CD14-positive monocyte (primary cell): ENCODE measurements at regions not wholly inside any gene's neighbourhood (a gene's known extent, or its start where the extent isn't known, plus 50 kb on each side); places are given as distances from the start of the nearest gene placed in this dataset.

Experiments used
- DNase-seq, 3 donors: peaks; one replicate each; pipeline ENCODE4 v3.0.0-alpha.2; 2011 to 2022
- H2AFZ ChIP-seq: 2 replicates; pipeline ENCODE4 v1.6.0; 2012; ENCODE audit warnings: mild to moderate bottlenecking, low read depth, low read length, inconsistent platforms; ENCODE audit not compliant: insufficient read depth, poor library complexity, severe bottlenecking
- H3K27ac ChIP-seq, 2 donors: 1 replicate in 1 of 2; 2 replicates in 1 of 2; pipeline ENCODE4 v1.5.1; 2012 to 2013; ENCODE audit warnings: low read length in 2 of 2, control low read depth in 1 of 2, inconsistent platforms in 1 of 2, low read depth in 1 of 2, mild to moderate bottlenecking in 1 of 2
- H3K27me3 ChIP-seq, 2 donors: one replicate each; pipeline versions ENCODE4 v1.6.0 to v1.6.1; 2011 to 2013; ENCODE audit warnings: low read length in 2 of 2; ENCODE audit not compliant: control insufficient read depth in 2 of 2, insufficient read depth in 2 of 2
- H3K36me3 ChIP-seq, 2 donors: replicated peaks in 1 of 2; 1 replicate in 1 of 2; 2 replicates in 1 of 2; pipeline versions ENCODE4 v1.5.1 to v1.6.1; 2012 to 2013; ENCODE audit warnings: low read length in 2 of 2, control low read depth in 1 of 2, inconsistent platforms in 1 of 2, mild to moderate bottlenecking in 1 of 2; ENCODE audit not compliant: insufficient read depth in 2 of 2, control insufficient read depth in 1 of 2
- H3K4me1 ChIP-seq, 2 donors: 1 replicate in 1 of 2; 2 replicates in 1 of 2; pipeline versions ENCODE4 v1.5.1 to v1.6.1; 2012 to 2013; ENCODE audit warnings: low read length in 2 of 2, control low read depth in 1 of 2, inconsistent platforms in 1 of 2, mild to moderate bottlenecking in 1 of 2, moderate library complexity in 1 of 2; ENCODE audit not compliant: insufficient read depth in 2 of 2, control insufficient read depth in 1 of 2
- H3K4me2 ChIP-seq: replicated peaks from 2 replicates; pipeline ENCODE3; 2012; ENCODE audit warnings: low read length, moderate library complexity, mild to moderate bottlenecking; ENCODE audit not compliant: poor library complexity, severe bottlenecking; ENCODE audit errors: extremely low read depth
- H3K4me3 ChIP-seq, 3 experiments: fragments of 200-600 bp in 1 of 3; sonication (generic) in 1 of 3; replicated peaks in 1 of 3; 1 replicate in 2 of 3; 2 replicates in 1 of 3; pipeline ENCODE4 v1.5.1; 2011 to 2013; ENCODE audit warnings: low read length in 3 of 3, mild to moderate bottlenecking in 3 of 3, control low read depth in 2 of 3, low read depth in 2 of 3, inconsistent platforms in 1 of 3, moderate library complexity in 1 of 3
- H3K79me2 ChIP-seq: 2 replicates; pipeline ENCODE4 v1.6.0; 2012; ENCODE audit warnings: mild to moderate bottlenecking, control low read depth, inconsistent platforms, low read length, moderate library complexity; ENCODE audit not compliant: insufficient read depth
- H3K9ac ChIP-seq: 2 replicates; pipeline ENCODE4 v1.6.0; 2017; ENCODE audit warnings: low read length, mild to moderate bottlenecking; ENCODE audit not compliant: insufficient read depth, poor library complexity, severe bottlenecking
- H3K9me3 ChIP-seq, 2 donors: replicated peaks in 1 of 2; 1 replicate in 1 of 2; 2 replicates in 1 of 2; pipeline versions ENCODE4 v1.5.1 to v1.6.1; 2012 to 2013; ENCODE audit warnings: low read length in 2 of 2, control low read depth in 1 of 2; ENCODE audit not compliant: control insufficient read depth in 1 of 2, insufficient read depth in 1 of 2
- H4K20me1 ChIP-seq: 2 replicates; pipeline ENCODE4 v1.6.0; 2012; ENCODE audit warnings: mild to moderate bottlenecking, low read length, control low read depth, moderate library complexity; ENCODE audit not compliant: insufficient read depth
- H3K27ac Mint-ChIP-seq, 7 donors: one replicate each; pipeline ENCODE4 v1.8.0; 2020; ENCODE audit warnings: mild to moderate bottlenecking in 7 of 7, mixed read lengths in 7 of 7, moderate library complexity in 6 of 7, inconsistent platforms in 2 of 7
- H3K27me3 Mint-ChIP-seq, 3 donors: one replicate each; pipeline ENCODE4 v1.8.0; 2021 to 2022; ENCODE audit warnings: low read depth in 3 of 3, mild to moderate bottlenecking in 3 of 3, mixed read lengths in 3 of 3, moderate library complexity in 3 of 3, inconsistent platforms in 1 of 3
- H3K36me3 Mint-ChIP-seq, 2 donors: one replicate each; pipeline ENCODE4 v1.8.0; 2020; ENCODE audit warnings: mixed read lengths in 2 of 2, inconsistent platforms in 1 of 2, mild to moderate bottlenecking in 1 of 2
- H3K4me1 Mint-ChIP-seq: one replicate; pipeline ENCODE4 v1.8.0; 2020; ENCODE audit warnings: mild to moderate bottlenecking, mixed read lengths
- H3K4me3 Mint-ChIP-seq, 2 donors: one replicate each; pipeline ENCODE4 v1.8.0; 2020; ENCODE audit warnings: mild to moderate bottlenecking in 2 of 2, mixed read lengths in 2 of 2, moderate library complexity in 1 of 2
- H3K9me3 Mint-ChIP-seq, 7 donors: one replicate each; pipeline ENCODE4 v1.8.0; 2020 to 2022; ENCODE audit warnings: mixed read lengths in 7 of 7, mild to moderate bottlenecking in 6 of 7, moderate library complexity in 6 of 7, inconsistent platforms in 2 of 7
- WGBS: methylation state at CpG from one replicate; pipeline ENCODE4 v1.1.5; 2013; ENCODE audit warnings: missing lambda C conversion rate; ENCODE audit not compliant: insufficient coverage; 5-methylcytosine and 5-hydroxymethylcytosine counted together
- intact Hi-C, 2 donors: fragments of 100-400 bp; cut with micrococcal nuclease; formaldehyde crosslinking; loops; one replicate each; pipeline versions ENCODE4 v1.15.0 to v1.15.1; 2023
- TF ChIP-seq, protein P1 (sequence below): fragments of 200-600 bp; IDR thresholded peaks from one replicate; pipeline ENCODE4 v1.8.0; 2022; ENCODE audit warnings: antibody characterized with exemption, mild to moderate bottlenecking

DNA sequence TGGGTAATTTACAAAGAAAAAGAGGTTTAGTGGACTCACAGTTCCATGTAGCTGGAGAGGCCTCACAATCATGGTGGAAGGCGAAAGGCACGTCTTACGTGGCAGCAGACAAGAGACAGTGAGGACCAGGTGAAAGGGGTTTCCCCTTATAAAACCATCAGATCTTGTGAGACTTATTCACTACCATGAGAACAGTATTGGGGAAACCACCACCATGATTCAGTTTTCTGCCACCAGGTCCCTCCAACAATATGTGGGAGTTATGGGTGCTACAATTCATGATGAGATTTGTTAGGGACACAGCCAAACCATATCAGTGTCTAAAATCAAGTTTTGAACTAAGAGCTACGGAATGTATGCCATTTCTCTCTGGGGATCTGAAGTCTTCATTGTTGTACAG is 354.8 kb upstream of the C2CD4B start:
- H4K20me1 ChIP-seq, result no peaks in the 10 kb centered on the region
- no peaks in the 10 kb centered on the region for H3K27me3 ChIP-seq
- 20% methylated on average over 1 of the region's 4 CpGs for WGBS
- Mint-ChIP-seq H3K27ac (no peak overlapping the region), H3K9me3 (no peaks in the 10 kb centered on the region), H3K4me3 (no peak overlapping the region), H3K4me1 (no peaks in the 10 kb centered on the region), H3K36me3 (no peaks in the 10 kb centered on the region), H3K27me3 (peaks cover 2 to 6% (median 5%) of the 10 kb centered on the region in 3 donors)
- no peak overlapping the region for H3K4me2 ChIP-seq
- no peaks in the 10 kb centered on the region for H3K9me3 ChIP-seq
- intact Hi-C loops, result no loop called here
- H3K9ac ChIP-seq, result no peak overlapping the region
- TF ChIP-seq, protein P1, sequence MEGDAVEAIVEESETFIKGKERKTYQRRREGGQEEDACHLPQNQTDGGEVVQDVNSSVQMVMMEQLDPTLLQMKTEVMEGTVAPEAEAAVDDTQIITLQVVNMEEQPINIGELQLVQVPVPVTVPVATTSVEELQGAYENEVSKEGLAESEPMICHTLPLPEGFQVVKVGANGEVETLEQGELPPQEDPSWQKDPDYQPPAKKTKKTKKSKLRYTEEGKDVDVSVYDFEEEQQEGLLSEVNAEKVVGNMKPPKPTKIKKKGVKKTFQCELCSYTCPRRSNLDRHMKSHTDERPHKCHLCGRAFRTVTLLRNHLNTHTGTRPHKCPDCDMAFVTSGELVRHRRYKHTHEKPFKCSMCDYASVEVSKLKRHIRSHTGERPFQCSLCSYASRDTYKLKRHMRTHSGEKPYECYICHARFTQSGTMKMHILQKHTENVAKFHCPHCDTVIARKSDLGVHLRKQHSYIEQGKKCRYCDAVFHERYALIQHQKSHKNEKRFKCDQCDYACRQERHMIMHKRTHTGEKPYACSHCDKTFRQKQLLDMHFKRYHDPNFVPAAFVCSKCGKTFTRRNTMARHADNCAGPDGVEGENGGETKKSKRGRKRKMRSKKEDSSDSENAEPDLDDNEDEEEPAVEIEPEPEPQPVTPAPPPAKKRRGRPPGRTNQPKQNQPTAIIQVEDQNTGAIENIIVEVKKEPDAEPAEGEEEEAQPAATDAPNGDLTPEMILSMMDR, result no peak
- H3K4me1 ChIP-seq, result no peaks in the 10 kb centered on the region
- no peak overlapping the region for H2AFZ ChIP-seq
- H3K79me2 ChIP-seq, result no peaks in the 10 kb centered on the region
- DNase-seq, result no peak
- no peak overlapping the region for H3K4me3 ChIP-seq
- H3K27ac ChIP-seq, result no peak overlapping the region
- H3K36me3 ChIP-seq, result no peaks in the 10 kb centered on the region

DNA sequence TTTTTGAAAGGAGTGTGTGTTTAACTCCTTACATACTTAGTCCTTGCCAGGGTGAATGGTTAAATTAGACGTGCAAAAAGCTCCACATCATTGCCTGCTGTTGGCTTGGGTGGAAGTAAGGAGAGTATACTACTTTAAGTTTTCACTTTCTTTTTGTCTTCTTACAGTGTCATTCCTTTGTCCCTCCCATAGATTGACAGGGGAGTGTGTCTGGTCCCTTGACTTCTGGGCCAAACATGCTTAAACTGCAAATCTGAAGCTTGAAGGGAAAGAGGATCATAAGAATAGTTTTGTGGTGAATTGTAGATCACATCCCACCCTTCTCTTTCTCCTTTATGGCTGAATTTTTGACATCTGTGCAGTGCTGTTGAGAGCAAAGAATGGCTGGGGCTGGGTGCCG is 355.8 kb upstream of the C2CD4B start:
- H3K9me3 Mint-ChIP-seq, result no peaks in the 10 kb centered on the region
- H4K20me1 ChIP-seq, result no peaks in the 10 kb centered on the region
- H3K79me2 ChIP-seq, result no peaks in the 10 kb centered on the region
- no peak overlapping the region for H3K9ac ChIP-seq
- H3K9me3 ChIP-seq, result no peaks in the 10 kb centered on the region
- H3K27me3 Mint-ChIP-seq, result peaks cover 2 to 7% (median 5%) of the 10 kb centered on the region in 3 donors
- TF ChIP-seq, protein P1, result no peak
- no peak overlapping the region for H3K4me3 ChIP-seq
- no CpG with 5 or more reads among the region's 2 CpGs for WGBS
- H3K27ac Mint-ChIP-seq, result no peak overlapping the region
- no peaks in the 10 kb centered on the region for H3K27me3 ChIP-seq
- no peaks in the 10 kb centered on the region for H3K36me3 ChIP-seq
- intact Hi-C loops, result no loop called here
- H2AFZ ChIP-seq, result no peak overlapping the region
- H3K4me3 Mint-ChIP-seq, result no peak overlapping the region
- H3K27ac ChIP-seq, result no peak overlapping the region
- no peak overlapping the region for H3K4me2 ChIP-seq
- H3K4me1 ChIP-seq, result no peaks in the 10 kb centered on the region
- no peaks in the 10 kb centered on the region for H3K4me1 Mint-ChIP-seq
- DNase-seq, result no peak
- no peaks in the 10 kb centered on the region for H3K36me3 Mint-ChIP-seq
